ENCODE measurements at regions not wholly inside any gene's neighbourhood (a gene's known extent, or its start where the extent isn't known, plus 50 kb on each side); places are given as distances from the start of the nearest gene placed in this dataset.
"Not testable (repeated sequence)": the region's sequence is repeated elsewhere in the genome, so short reads cannot be mapped to it uniquely, and the experiment has no call there.

DNA sequence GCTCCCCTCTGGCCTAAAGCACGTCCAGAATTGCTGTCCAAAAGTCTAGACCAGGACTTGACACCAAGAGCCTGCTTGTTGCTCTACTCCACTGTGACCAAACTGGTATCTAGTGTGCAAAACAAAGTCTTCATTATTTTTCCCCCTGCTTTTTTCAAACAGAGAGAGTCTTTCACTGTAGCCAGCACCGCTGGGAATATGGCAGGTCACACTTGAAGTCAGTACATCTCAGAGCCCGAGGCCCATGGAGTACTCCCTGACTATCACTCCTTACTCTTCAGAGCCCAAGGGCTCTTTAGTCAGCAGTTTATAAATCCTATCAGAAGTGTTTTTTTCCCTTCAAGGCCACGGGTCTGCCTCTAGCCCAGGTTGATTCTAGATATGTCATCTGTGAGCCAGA lies 761.3 kb downstream of the PCDH11X start:
- not testable (repeated sequence) for TF ChIP-seq ZKSCAN8 (CRISPR knock-in tag; IDR thresholded peaks at IDR 0.05); ZNF253 (CRISPR knock-in tag; conservative IDR thresholded peaks at IDR 0.05); SMARCC2 (IDR thresholded peaks at IDR 0.05; ENCODE audit: low read depth); YY1 (IDR thresholded peaks at IDR 0.05; ENCODE audit: borderline replicate concordance in 1 of 3, control insufficient read depth in 1 of 3, extremely low read depth in 1 of 3, insufficient read depth in 3 of 3, insufficient read length in 1 of 3, insufficient replicate concordance in 2 of 3, low read depth in 1 of 3, low read length in 2 of 3); EP300 (IDR thresholded peaks at IDR 0.05; ENCODE audit: low read length); FIP1L1 (IDR thresholded peaks at IDR 0.05; ENCODE audit: low read depth, low read length, poor library complexity, severe bottlenecking); POLR2A (conservative IDR thresholded peaks at IDR 0.05); SMAD4 (CRISPR knock-in tag; conservative IDR thresholded peaks at IDR 0.05); TOE1 (IDR thresholded peaks at IDR 0.05; ENCODE audit: borderline replicate concordance); TOE1 (CRISPR knock-in tag; IDR thresholded peaks at IDR 0.05; ENCODE audit: borderline replicate concordance, low read depth); MYC (IDR thresholded peaks at IDR 0.05; ENCODE audit: low read depth, low read length); MYC (CRISPR knock-in tag; IDR thresholded peaks at IDR 0.05; ENCODE audit: borderline replicate concordance, low read depth)
- TF ChIP-seq, protein P1, sequence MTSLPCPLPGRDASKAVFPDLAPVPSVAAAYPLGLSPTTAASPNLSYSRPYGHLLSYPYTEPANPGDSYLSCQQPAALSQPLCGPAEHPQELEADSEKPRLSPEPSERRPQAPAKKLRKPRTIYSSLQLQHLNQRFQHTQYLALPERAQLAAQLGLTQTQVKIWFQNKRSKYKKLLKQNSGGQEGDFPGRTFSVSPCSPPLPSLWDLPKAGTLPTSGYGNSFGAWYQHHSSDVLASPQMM (CRISPR knock-in tag; IDR thresholded peaks at IDR 0.05) = not testable (repeated sequence)
- TF ChIP-seq, protein P2, sequence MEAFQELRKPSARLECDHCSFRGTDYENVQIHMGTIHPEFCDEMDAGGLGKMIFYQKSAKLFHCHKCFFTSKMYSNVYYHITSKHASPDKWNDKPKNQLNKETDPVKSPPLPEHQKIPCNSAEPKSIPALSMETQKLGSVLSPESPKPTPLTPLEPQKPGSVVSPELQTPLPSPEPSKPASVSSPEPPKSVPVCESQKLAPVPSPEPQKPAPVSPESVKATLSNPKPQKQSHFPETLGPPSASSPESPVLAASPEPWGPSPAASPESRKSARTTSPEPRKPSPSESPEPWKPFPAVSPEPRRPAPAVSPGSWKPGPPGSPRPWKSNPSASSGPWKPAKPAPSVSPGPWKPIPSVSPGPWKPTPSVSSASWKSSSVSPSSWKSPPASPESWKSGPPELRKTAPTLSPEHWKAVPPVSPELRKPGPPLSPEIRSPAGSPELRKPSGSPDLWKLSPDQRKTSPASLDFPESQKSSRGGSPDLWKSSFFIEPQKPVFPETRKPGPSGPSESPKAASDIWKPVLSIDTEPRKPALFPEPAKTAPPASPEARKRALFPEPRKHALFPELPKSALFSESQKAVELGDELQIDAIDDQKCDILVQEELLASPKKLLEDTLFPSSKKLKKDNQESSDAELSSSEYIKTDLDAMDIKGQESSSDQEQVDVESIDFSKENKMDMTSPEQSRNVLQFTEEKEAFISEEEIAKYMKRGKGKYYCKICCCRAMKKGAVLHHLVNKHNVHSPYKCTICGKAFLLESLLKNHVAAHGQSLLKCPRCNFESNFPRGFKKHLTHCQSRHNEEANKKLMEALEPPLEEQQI (IDR thresholded peaks at IDR 0.05) = not testable (repeated sequence)
- TF ChIP-seq, protein P3, sequence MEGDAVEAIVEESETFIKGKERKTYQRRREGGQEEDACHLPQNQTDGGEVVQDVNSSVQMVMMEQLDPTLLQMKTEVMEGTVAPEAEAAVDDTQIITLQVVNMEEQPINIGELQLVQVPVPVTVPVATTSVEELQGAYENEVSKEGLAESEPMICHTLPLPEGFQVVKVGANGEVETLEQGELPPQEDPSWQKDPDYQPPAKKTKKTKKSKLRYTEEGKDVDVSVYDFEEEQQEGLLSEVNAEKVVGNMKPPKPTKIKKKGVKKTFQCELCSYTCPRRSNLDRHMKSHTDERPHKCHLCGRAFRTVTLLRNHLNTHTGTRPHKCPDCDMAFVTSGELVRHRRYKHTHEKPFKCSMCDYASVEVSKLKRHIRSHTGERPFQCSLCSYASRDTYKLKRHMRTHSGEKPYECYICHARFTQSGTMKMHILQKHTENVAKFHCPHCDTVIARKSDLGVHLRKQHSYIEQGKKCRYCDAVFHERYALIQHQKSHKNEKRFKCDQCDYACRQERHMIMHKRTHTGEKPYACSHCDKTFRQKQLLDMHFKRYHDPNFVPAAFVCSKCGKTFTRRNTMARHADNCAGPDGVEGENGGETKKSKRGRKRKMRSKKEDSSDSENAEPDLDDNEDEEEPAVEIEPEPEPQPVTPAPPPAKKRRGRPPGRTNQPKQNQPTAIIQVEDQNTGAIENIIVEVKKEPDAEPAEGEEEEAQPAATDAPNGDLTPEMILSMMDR (IDR thresholded peaks at IDR 0.05 in 2 of 3, conservative IDR thresholded peaks at IDR 0.05 in 1 of 3; ENCODE audit: insufficient read depth in 2 of 3, low read depth in 1 of 3, low read length in 3 of 3) = not testable (repeated sequence)
- TF ChIP-seq, protein P4, sequence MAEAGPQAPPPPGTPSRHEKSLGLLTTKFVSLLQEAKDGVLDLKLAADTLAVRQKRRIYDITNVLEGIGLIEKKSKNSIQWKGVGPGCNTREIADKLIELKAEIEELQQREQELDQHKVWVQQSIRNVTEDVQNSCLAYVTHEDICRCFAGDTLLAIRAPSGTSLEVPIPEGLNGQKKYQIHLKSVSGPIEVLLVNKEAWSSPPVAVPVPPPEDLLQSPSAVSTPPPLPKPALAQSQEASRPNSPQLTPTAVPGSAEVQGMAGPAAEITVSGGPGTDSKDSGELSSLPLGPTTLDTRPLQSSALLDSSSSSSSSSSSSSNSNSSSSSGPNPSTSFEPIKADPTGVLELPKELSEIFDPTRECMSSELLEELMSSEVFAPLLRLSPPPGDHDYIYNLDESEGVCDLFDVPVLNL (CRISPR knock-in tag; IDR thresholded peaks at IDR 0.05; ENCODE audit: low read depth) = not testable (repeated sequence)
